Activated T-helper 9 cell treated with anti-CD3 and anti-CD28 coated beads, Interleukin-2, amount 50 U/mL, for 16 hours (primary cell): ENCODE measurements at regions not wholly inside any gene's neighbourhood (a gene's known extent, or its start where the extent isn't known, plus 50 kb on each side); places are given as distances from the start of the nearest gene placed in this dataset.
"Not testable (repeated sequence)": the region's sequence is repeated elsewhere in the genome, so short reads cannot be mapped to it uniquely, and the experiment has no call there.

Experiments used
- DNase-seq: peaks from one replicate; pipeline ENCODE4 v3.0.0-alpha.2; 2020; ENCODE audit warnings: low read depth

DNA sequence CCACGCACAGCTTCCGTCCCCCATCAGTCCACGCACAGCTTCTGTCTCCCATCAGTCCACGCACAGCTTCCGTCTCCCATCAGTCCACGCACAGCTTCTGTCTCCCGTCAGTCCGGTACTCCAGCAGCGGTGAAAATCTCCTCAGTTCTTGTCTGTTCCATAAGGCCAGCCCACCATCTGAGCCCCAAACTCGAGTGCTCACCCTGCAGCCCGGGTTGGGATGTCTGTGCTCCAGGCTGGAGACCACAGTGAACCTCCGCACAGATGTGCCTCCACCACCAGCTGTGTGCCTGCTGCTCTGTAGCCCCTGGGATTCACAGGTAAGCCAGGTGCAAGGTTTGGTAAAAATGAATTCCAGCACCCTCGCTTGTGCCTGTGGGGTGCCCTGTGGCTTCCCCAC is 258.6 kb downstream of the NPHP4 start:
- no peak for DNase-seq

- DNase-seq, result no peak
Observed at GRCh38 chr1:5731110-5731423, 261.2 kb downstream of the NPHP4 start.

- DNase-seq, result no peak
Observed at GRCh38 chr1:5730272-5731109, 261.7 kb downstream of the NPHP4 start.

DNA sequence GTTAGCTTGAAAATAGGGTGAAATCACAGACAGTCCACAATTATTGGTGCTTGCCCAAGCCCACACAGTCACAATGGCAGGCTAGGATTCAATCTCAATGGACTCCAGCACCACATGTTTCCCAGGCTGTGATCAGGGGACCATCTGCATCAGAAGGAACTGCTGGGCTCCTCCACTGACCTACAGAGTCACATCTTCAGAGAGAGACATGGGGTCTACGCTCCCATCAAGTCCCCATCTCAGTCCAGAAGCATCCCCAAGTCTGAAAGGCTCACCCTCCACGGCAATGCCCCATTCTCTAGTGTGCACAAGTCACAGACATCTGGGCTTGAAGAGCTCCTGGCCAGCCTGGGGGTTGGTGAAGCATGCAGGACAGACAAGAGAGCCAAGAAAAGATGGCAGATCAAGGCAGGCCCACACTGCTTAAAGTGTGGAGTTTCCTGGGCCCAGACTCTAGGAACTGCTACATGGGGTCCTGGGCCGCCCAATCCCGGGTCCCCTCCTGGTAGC is 262.5 kb downstream of the NPHP4 start:
- no peak for DNase-seq

- no peak for DNase-seq
Observed at GRCh38 chr1:5728663-5729355, 263.4 kb downstream of the NPHP4 start.

- DNase-seq, result no peak
Observed at GRCh38 chr1:5727871-5728643, 264.2 kb downstream of the NPHP4 start.

DNA sequence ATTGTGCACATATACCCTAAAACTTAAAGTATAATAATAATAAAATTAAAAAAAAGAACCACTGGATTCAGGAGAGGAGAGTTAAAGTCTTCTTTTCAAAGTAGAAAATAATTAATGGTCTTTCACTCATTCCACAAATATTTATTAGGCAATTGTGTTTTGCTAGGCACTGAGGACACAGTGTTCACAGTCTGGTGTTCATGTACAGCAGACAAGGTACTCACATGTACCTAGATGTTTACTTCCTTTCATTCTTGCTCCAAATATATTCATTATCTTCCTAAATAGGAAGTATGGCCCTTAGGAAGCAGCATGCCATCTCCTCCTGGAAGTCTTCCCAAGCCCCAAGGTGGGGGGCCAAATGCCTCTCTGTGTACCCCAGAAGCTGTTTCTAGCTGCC is 265.0 kb downstream of the NPHP4 start:
- DNase-seq, result no peak

DNA sequence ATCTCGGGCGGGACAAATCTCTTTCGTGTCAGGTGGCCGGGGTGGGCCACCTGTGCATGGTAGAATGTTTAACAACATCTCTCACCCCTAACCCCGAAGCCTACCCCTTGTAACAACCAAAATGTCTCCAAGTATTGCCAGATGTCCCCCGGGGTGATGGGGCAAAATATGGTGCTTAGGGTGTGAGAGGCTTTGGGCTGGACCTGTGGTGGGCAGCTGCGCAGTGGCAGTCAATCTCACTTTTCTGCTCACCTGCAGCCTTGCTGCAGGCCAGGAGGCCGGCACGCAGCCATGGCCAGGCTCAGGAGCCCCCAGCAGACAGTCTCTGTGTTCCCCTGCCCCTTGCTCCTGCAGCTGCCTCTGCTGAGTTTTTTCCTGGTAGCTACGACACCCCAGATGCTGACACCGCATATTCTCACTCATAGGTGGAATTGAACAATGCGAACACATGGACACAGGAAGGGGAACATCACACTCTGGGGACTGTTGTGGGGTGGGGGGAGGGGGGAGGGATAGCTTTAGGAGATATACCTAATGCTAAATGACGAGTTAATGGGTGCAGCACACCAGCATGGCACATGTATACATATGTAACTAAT is 265.5 kb downstream of the NPHP4 start:
- DNase-seq, result not testable (repeated sequence)

DNA sequence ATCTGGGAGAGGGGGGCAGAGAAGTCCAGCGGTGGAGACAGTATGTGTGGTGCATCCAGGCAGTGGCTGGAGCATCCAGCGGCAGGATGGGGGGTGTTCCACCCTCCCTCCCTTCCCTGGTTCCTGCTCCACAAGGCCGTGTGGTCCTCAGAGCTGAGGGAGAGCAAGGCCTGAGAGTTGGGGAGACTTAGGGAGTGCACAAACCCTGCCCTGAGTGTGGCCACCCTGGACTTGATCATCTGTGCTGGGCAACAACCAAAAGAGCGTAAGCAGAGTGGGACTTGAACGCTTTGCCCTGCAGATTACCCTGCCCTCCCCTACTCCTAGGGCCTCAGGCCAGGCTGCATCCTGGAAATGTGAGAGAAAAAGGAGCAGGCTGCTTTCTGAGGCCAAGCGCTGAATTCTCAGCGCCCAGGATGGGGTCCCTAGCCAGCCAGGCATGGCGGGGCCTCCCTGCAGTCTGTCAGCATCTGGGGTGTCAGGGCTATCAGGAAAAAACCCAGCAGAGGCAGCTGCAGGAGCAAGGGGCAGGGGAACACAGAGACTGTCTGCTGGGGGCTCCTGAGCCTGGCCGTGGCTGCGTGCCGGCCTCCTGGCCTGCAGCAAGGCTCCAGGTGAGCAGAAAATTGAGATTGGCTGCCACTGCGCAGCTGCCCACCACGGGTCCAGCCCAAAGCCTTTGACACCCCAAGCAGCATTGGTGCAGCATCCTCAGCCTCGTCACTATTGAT is 266.2 kb downstream of the NPHP4 start:
- no peak for DNase-seq

- DNase-seq, result no peak
Observed at GRCh38 chr1:5725406-5725805, 266.8 kb downstream of the NPHP4 start.

DNA sequence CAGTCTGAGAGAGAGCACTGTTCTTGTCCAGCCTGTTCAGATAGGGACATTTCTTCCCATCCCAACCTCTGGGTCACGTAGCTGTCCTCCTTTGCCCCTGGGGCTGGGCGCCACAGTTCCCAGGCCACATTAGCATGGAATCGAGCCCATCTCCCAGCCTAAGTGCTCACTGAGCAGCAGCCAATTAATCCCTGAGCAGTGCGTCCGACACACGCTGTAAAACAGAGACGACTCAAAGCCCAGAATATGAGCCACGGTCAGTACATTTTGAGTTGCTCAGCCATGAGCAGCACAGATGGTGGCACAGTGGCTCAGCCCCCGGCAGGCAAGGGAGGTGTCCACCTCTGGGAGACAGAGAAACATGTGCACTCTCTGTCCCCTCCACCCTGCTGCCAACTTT is 267.4 kb downstream of the NPHP4 start:
- DNase-seq, result no peak

- DNase-seq, result no peak
Observed at GRCh38 chr1:5722635-5723164, 269.5 kb downstream of the NPHP4 start.

DNA sequence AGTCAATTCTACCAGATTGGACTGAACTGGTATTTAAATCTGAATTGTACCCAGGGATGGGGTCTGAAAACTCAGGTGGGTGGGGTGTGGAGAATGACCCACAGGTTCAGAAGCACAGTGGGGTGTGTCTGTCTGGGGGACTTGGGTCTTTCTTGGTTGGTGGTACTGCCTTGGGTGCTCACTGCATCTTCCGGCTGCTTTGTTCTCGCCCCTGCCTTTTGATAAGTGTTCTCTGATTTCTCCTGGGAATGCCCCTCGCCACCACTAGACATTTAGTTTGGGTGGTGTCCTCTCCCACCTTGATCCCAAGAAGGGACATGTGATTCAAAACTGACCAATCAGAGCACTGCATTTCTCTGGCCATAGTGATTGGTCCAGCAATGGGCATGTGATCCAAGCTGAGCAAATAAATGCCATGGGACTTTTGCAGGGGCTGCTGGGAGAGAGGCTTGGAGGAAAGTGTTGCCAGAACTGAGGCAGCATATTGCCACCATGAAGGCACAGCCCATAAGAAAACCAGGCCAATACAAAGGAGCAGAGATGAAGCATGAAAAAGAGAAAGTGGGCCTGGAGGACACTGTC is 270.5 kb downstream of the NPHP4 start:
- DNase-seq, result no peak

GRCh38 chr1:5720936-5721335 is 271.3 kb downstream of the NPHP4 start:
- no peak for DNase-seq

- DNase-seq, result no peak
Observed at GRCh38 chr1:5720484-5720883, 271.7 kb downstream of the NPHP4 start.

DNA sequence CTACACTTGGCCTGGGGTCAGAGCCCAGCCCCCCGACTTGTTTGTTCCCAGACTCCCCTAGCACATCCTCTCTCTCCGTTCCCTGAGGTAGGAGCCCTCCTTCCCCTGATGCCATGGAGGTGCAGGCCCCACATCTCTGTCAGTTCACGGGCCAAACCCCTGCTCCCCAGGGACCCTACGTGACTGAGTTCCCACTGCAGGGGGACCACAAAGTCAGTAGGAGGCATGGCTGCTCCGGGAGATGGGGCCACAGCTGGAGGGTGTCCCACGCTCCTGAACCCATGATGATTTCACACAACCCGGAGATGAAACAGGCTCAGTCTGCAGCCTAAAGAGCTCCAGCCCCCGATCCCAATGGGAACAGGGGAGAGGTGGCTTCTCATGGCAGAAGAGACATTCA is 272.2 kb downstream of the NPHP4 start:
- no peak for DNase-seq

- no peak for DNase-seq
Observed at GRCh38 chr1:5718831-5719632, 273.2 kb downstream of the NPHP4 start.

DNA sequence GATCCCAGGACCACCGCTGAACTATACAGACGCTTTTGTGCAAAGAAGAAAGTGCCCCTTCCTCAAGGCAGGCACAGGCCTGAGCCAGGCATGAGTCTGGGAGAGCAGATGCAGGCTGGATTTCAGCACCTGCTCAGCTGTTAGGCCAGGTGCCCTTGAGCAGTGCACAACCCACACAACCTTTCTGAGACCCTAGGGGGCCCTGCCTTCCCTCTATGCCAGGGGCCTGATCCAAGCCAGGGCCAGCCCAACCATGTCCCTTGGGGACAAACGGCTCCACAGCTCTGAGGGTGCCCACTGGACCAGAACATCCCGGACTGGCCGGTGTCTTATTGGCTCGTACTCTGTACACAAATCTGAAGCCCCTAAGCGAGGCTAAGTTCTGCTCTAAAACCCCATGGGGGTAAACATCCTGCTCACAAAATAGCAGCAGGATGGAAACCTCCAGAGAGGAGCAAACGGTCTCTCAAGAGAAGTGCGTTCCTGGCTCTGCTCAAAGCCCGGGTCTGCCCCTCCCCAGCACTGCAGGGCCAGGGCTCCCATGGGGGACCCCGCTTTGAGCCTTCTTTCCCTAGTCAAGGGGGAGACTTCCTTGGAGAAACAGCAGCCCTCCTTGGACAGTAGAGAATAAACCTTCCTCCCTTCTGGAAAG is 275.1 kb downstream of the NPHP4 start:
- DNase-seq, result no peak

- no peak for DNase-seq
Observed at GRCh38 chr1:5716126-5716525, 276.1 kb downstream of the NPHP4 start.
